ENCODE measurements at regions not wholly inside any gene's neighbourhood (a gene's known extent, or its start where the extent isn't known, plus 50 kb on each side); places are given as distances from the start of the nearest gene placed in this dataset.

- TF ChIP-seq POU6F1 (CRISPR knock-in tag; IDR thresholded peaks at IDR 0.05; ENCODE audit: borderline replicate concordance, low read depth) (no peak), ISL1 (CRISPR knock-in tag; IDR thresholded peaks at IDR 0.05) (no peak), BACH2 (CRISPR knock-in tag; IDR thresholded peaks at IDR 0.05; ENCODE audit: borderline replicate concordance) (no peak), GLIS3 (CRISPR knock-in tag; IDR thresholded peaks at IDR 0.05) (no peak), CSDC2 (CRISPR knock-in tag; IDR thresholded peaks at IDR 0.05) (no peak), CREB5 (CRISPR knock-in tag; IDR thresholded peaks at IDR 0.05; ENCODE audit: low read depth) (no peak), ESRRG (CRISPR knock-in tag; IDR thresholded peaks at IDR 0.05) (no peak)
Observed at GRCh38 chr5:122585371-122585770, 189.5 kb upstream of the SNX2 start.
